ENCODE measurements at regions not wholly inside any gene's neighbourhood (a gene's known extent, or its start where the extent isn't known, plus 50 kb on each side); places are given as distances from the start of the nearest gene placed in this dataset.
"Not testable (repeated sequence)": the region's sequence is repeated elsewhere in the genome, so short reads cannot be mapped to it uniquely, and the experiment has no call there.

DNA sequence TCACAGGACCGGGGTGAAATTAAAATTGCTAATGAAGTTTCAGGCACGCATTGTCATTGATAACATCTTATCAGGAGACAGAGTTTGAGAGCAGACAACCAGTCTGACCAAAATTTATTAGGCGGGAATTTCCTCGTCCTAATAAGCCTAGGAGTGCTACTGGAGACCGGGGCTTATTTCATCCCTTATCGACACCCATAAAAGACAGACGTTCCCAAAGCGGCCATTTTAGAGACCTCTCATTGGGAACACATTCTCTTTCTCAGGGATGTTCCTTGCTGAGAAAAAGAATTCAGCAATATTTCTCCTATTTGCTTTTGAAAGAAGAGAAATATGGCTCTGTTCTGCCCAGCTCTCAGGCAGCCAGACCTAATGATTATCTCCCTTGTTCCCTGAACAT, 107.7 kb upstream of the DNAH14 start:
- TF ChIP-seq, protein P1, sequence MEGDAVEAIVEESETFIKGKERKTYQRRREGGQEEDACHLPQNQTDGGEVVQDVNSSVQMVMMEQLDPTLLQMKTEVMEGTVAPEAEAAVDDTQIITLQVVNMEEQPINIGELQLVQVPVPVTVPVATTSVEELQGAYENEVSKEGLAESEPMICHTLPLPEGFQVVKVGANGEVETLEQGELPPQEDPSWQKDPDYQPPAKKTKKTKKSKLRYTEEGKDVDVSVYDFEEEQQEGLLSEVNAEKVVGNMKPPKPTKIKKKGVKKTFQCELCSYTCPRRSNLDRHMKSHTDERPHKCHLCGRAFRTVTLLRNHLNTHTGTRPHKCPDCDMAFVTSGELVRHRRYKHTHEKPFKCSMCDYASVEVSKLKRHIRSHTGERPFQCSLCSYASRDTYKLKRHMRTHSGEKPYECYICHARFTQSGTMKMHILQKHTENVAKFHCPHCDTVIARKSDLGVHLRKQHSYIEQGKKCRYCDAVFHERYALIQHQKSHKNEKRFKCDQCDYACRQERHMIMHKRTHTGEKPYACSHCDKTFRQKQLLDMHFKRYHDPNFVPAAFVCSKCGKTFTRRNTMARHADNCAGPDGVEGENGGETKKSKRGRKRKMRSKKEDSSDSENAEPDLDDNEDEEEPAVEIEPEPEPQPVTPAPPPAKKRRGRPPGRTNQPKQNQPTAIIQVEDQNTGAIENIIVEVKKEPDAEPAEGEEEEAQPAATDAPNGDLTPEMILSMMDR (IDR thresholded peaks at IDR 0.05): not testable (repeated sequence)
- TF ChIP-seq POLR2A, EP300 (IDR thresholded peaks at IDR 0.05): not testable (repeated sequence)
